Endothelial cell of umbilical vein (primary cell): ENCODE measurements at regions not wholly inside any gene's neighbourhood (a gene's known extent, or its start where the extent isn't known, plus 50 kb on each side); places are given as distances from the start of the nearest gene placed in this dataset.

ENCODE experiments used
- BruUV-seq: library from RNA; stranded (reverse); fragments of 400-500 nt; replicated peaks from 2 replicates; lab custom pipeline; 2021; lab: Mats Ljungman, UMichigan
- CTCF ChIA-PET: fragments of 300-600, 350-600 bp; sonication (Branson Sonifier 250); formaldehyde crosslinking; loops from one replicate; lab custom pipeline; 2021; ENCODE audit warnings: antibody characterized with exemption, inconsistent platforms; lab: Charles Lee
- POLR2A ChIA-PET: fragments of 300-600, 350-600 bp; sonication (Branson Sonifier 250); formaldehyde crosslinking; loops from one replicate; lab custom pipeline; 2021; ENCODE audit warnings: antibody characterized with exemption, inconsistent platforms; lab: Charles Lee
- DNase-seq: peaks from one replicate; pipeline ENCODE4 v3.0.0-alpha.2; 2011; ENCODE audit warnings: low read depth, low spot score
- FAIRE-seq: peaks from 2 replicates; lab custom pipeline; 2011; peaks lifted over from hg19 to GRCh38; lab: Jason Lieb, UNC
- H2AFZ ChIP-seq: 2 replicates; pipeline ENCODE4 v1.6.0; 2012; ENCODE audit warnings: low read depth, low read length, control low read depth, inconsistent platforms
- H3K27ac ChIP-seq: 2 replicates; pipeline ENCODE4 v1.5.1; 2011; ENCODE audit warnings: low read depth, mild to moderate bottlenecking, control low read depth, low read length, moderate library complexity; ENCODE audit not compliant: insufficient read depth
- H3K27me3 ChIP-seq, 2 experiments: 2 replicates each; pipeline versions ENCODE4 v1.6.0 to v1.6.1; 2011; ENCODE audit warnings: low read length in 2 of 2, mixed read lengths in 1 of 2; ENCODE audit not compliant: control insufficient read depth in 2 of 2, insufficient read depth in 2 of 2
- H3K36me3 ChIP-seq, 2 experiments: 2 replicates in 1 of 2; 3 replicates in 1 of 2; pipeline ENCODE4 v1.5.1; 2011; ENCODE audit warnings: low read length in 2 of 2, mild to moderate bottlenecking in 1 of 2, moderate library complexity in 1 of 2; ENCODE audit not compliant: control insufficient read depth in 2 of 2, insufficient read depth in 2 of 2; ENCODE audit errors: extremely low read depth in 1 of 2
- H3K4me1 ChIP-seq: 3 replicates; pipeline ENCODE4 v1.5.1; 2011; ENCODE audit warnings: mild to moderate bottlenecking, low read length; ENCODE audit not compliant: control insufficient read depth, insufficient read depth; ENCODE audit errors: extremely low read depth
- H3K4me2 ChIP-seq: 2 replicates; pipeline ENCODE4 v1.6.1; 2011; ENCODE audit warnings: low read length, control low read depth, mixed read lengths; ENCODE audit not compliant: insufficient read depth
- H3K4me3 ChIP-seq, 3 experiments: fragments of 200-600 bp in 1 of 3; sonication (generic), shearing (Covaris generic) in 1 of 3; replicated peaks in 1 of 3; 2 replicates each; pipeline ENCODE4 v1.5.1; 2011 to 2016; ENCODE audit warnings: control low read depth in 3 of 3, low read length in 3 of 3, mild to moderate bottlenecking in 2 of 3, inconsistent platforms in 1 of 3, low read depth in 1 of 3, moderate library complexity in 1 of 3; ENCODE audit not compliant: insufficient read depth in 1 of 3
- H3K79me2 ChIP-seq: 2 replicates; pipeline ENCODE4 v1.6.0; 2012; ENCODE audit warnings: low read length, inconsistent platforms; ENCODE audit not compliant: control insufficient read depth, insufficient read depth
- H3K9ac ChIP-seq: replicated peaks from 2 replicates; pipeline ENCODE3; 2011; ENCODE audit warnings: low read length, control low read depth; ENCODE audit not compliant: insufficient read depth; ENCODE audit errors: extremely low read depth
- H3K9me1 ChIP-seq: replicated peaks from 3 replicates; pipeline ENCODE4 v1.6.0; 2011; ENCODE audit warnings: mild to moderate bottlenecking, low read length; ENCODE audit not compliant: control insufficient read depth, insufficient read depth; ENCODE audit errors: extremely low read depth
- H3K9me3 ChIP-seq: replicated peaks from 2 replicates; pipeline ENCODE4 v1.5.1; 2012; ENCODE audit warnings: low read length, inconsistent platforms; ENCODE audit not compliant: control insufficient read depth, insufficient read depth
- H4K20me1 ChIP-seq: replicated peaks from 2 replicates; pipeline ENCODE3; 2011; ENCODE audit warnings: mild to moderate bottlenecking, low read length; ENCODE audit not compliant: control insufficient read depth, insufficient read depth; ENCODE audit errors: extremely low read depth
- CTCF ChIP-seq, 2 donors: IDR thresholded peaks; 1 replicate in 1 of 2; 2 replicates in 1 of 2; pipeline ENCODE4 v1.5.1; 2011; ENCODE audit warnings: low read length in 2 of 2, mild to moderate bottlenecking in 2 of 2, moderate library complexity in 2 of 2, control low read depth in 1 of 2, inconsistent platforms in 1 of 2, low read depth in 1 of 2; ENCODE audit not compliant: insufficient read depth in 1 of 2; ENCODE audit errors: extremely low read depth in 1 of 2
- EZH2 ChIP-seq: IDR thresholded peaks from 2 replicates; pipeline ENCODE4 v1.6.1; 2012; ENCODE audit warnings: borderline replicate concordance, low read depth, mild to moderate bottlenecking, moderate library complexity, low read length, inconsistent platforms; ENCODE audit not compliant: severe bottlenecking
- FOS ChIP-seq: IDR thresholded peaks from 2 replicates; pipeline ENCODE4 v1.6.1; 2011; ENCODE audit warnings: mild to moderate bottlenecking, low read length, moderate library complexity, borderline replicate concordance; ENCODE audit not compliant: insufficient read depth
- JUN ChIP-seq: IDR thresholded peaks from 2 replicates; pipeline ENCODE4 v1.6.1; 2011; ENCODE audit warnings: borderline replicate concordance, low read depth; ENCODE audit not compliant: insufficient read length, insufficient read depth
- MAX ChIP-seq: IDR thresholded peaks from 2 replicates; pipeline ENCODE4 v1.6.1; 2011; ENCODE audit not compliant: insufficient read depth, insufficient read length
- MYC ChIP-seq: IDR thresholded peaks from one replicate; pipeline ENCODE4 v1.6.1; 2011; ENCODE audit warnings: mild to moderate bottlenecking, low read depth, low read length
- POLR2A ChIP-seq: IDR thresholded peaks from 2 replicates; pipeline ENCODE4 v1.6.1; 2012; ENCODE audit warnings: low read depth, mild to moderate bottlenecking, control low read depth, low read length
- POLR2AphosphoS5 ChIP-seq: IDR thresholded peaks from 2 replicates; pipeline ENCODE4 v1.6.1; 2012; ENCODE audit warnings: low read depth, mild to moderate bottlenecking, control low read depth, low read length, moderate library complexity; ENCODE audit not compliant: insufficient read depth
- dilution Hi-C: fragments of 300-500 bp; cut with MboI; formaldehyde crosslinking; loops from one replicate; pipeline ENCODE4 v1.15.0; 2019; ENCODE audit warnings: low sequenced_read_pairs; ENCODE audit not compliant: extremely low pct_ligation_motif_present
- intact Hi-C: fragments of 100-400 bp; cut with micrococcal nuclease; formaldehyde crosslinking; loops from one replicate; pipeline ENCODE4 v1.10.0; 2022

- intact Hi-C loops, result loop anchor here (10.0 kb wide), 1 partner anchor 347 kb away; no protein-coding TSS in a partner anchor
- H3K9ac ChIP-seq, result no peak overlapping the region
- dilution Hi-C loops, result no loop called here
- H3K4me1 ChIP-seq, result peaks cover 10% of the 10 kb centered on the region
- ChIA-PET POLR2A (no interaction called here), CTCF (interaction anchor here (1.4 kb wide), 1 partner anchor 10 kb away, joined by 3 read pairs; no protein-coding TSS in a partner anchor)
- H3K79me2 ChIP-seq, result no peaks in the 10 kb centered on the region
- no peak overlapping the region for H3K4me2 ChIP-seq
- H3K27ac ChIP-seq, result no peak overlapping the region
- no peak overlapping the region for H3K4me3 ChIP-seq
- H2AFZ ChIP-seq, result no peak overlapping the region
- no TSS peak for BruUV-seq
- no peaks in the 10 kb centered on the region for H3K9me3 ChIP-seq
- no peaks in the 10 kb centered on the region for H4K20me1 ChIP-seq
- H3K27me3 ChIP-seq, result no peaks in the 10 kb centered on the region
- no peaks in the 10 kb centered on the region for H3K36me3 ChIP-seq
- FAIRE-seq (no peak), DNase-seq (no peak)
- no peak for TF ChIP-seq MYC
- TF ChIP-seq POLR2A, result no peak
- TF ChIP-seq FOS, result no peak
- TF ChIP-seq CTCF (IDR thresholded peaks at IDR 0.05; ENCODE audit: extremely low read depth in 1 of 2, insufficient read depth in 1 of 2, low read depth in 1 of 2, low read length in 2 of 2), result no peak
- TF ChIP-seq JUN, result no peak
- no peak for TF ChIP-seq POLR2AphosphoS5
- no peak for TF ChIP-seq EZH2
- no peak for TF ChIP-seq MAX
- no peaks in the 10 kb centered on the region for H3K9me1 ChIP-seq
Measured at GRCh38 chr13:73327579-73327978, 268.8 kb downstream of the KLF5 start.
